WTC11 (cell line): ENCODE measurements at regions not wholly inside any gene's neighbourhood (a gene's known extent, or its start where the extent isn't known, plus 50 kb on each side); places are given as distances from the start of the nearest gene placed in this dataset.

Experiments
- ATAC-seq: fragments of 200-7000 bp; cut with Tn5 transposase; 2 replicates; pipeline ENCODE4 v1.10.0; 2021; ENCODE audit warnings: mild to moderate bottlenecking, moderate library complexity
- CTCF ChIA-PET: fragments of 300-600 bp; sonication (Branson Sonifier 250); formaldehyde crosslinking; loops from one replicate; lab custom pipeline; 2021; ENCODE audit warnings: antibody characterized with exemption; lab: Charles Lee
- POLR2A ChIA-PET: fragments of 350-600 bp; sonication (Branson Sonifier 250); formaldehyde crosslinking; loops from one replicate; lab custom pipeline; 2021; ENCODE audit warnings: antibody characterized with exemption; lab: Charles Lee
- DNase-seq: peaks from one replicate; pipeline ENCODE4 v3.0.0; 2021; ENCODE audit warnings: low spot score
- H3K27ac Mint-ChIP-seq: 2 replicates; pipeline ENCODE4 v1.8.0; 2021; ENCODE audit warnings: mixed read lengths
- H3K27me3 Mint-ChIP-seq: 2 replicates; pipeline ENCODE4 v1.8.0; 2021; ENCODE audit warnings: low read depth, mild to moderate bottlenecking, moderate library complexity, mixed read lengths
- H3K36me3 Mint-ChIP-seq: 2 replicates; pipeline ENCODE4 v1.8.0; 2021; ENCODE audit warnings: mixed read lengths
- H3K4me1 Mint-ChIP-seq: 2 replicates; pipeline ENCODE4 v1.8.0; 2022; ENCODE audit warnings: mixed read lengths
- H3K4me3 Mint-ChIP-seq: 2 replicates; pipeline ENCODE4 v1.8.0; 2021; ENCODE audit warnings: mild to moderate bottlenecking, moderate library complexity, mixed read lengths
- H3K9me3 Mint-ChIP-seq: 2 replicates; pipeline ENCODE4 v1.8.0; 2021; ENCODE audit warnings: mixed read lengths
- AR ChIP-seq: fragments of 250-450 bp; sonication (Bioruptor Pico); IDR thresholded peaks from 2 replicates; pipeline ENCODE4 v1.9.0; 2021; ENCODE audit warnings: mild to moderate bottlenecking
- ATF1 ChIP-seq: sonication (generic); formaldehyde crosslinking; IDR thresholded peaks from 2 replicates; pipeline ENCODE4 v1.8.1; 2023; ENCODE audit warnings: mild to moderate bottlenecking, moderate library complexity, missing genetic modification reagents
- ATF2 ChIP-seq: sonication (generic); formaldehyde crosslinking; IDR thresholded peaks from 2 replicates; pipeline ENCODE4 v1.8.1; 2022; ENCODE audit warnings: low read depth, missing genetic modification reagents, borderline replicate concordance
- ATF3 ChIP-seq: sonication (generic); formaldehyde crosslinking; conservative IDR thresholded peaks from 2 replicates; pipeline ENCODE4 v1.8.1; 2022; ENCODE audit warnings: mild to moderate bottlenecking, missing genetic modification reagents
- CREB1 ChIP-seq: sonication (generic); formaldehyde crosslinking; IDR thresholded peaks from 2 replicates; pipeline ENCODE4 v1.8.0; 2023; ENCODE audit warnings: mild to moderate bottlenecking, missing genetic modification reagents
- ELF4 ChIP-seq: sonication (generic); formaldehyde crosslinking; IDR thresholded peaks from 2 replicates; pipeline ENCODE4 v1.8.1; 2022; ENCODE audit warnings: low read depth, mild to moderate bottlenecking, moderate library complexity, missing genetic modification reagents
- EMX1 ChIP-seq: fragments of 250-450 bp; sonication (Bioruptor Pico); IDR thresholded peaks from 2 replicates; pipeline ENCODE4 v1.8.0; 2021; ENCODE audit warnings: mild to moderate bottlenecking
- ETV6 ChIP-seq: sonication (generic); formaldehyde crosslinking; IDR thresholded peaks from 2 replicates; pipeline ENCODE4 v1.8.1; 2022; ENCODE audit warnings: mild to moderate bottlenecking, missing genetic modification reagents
- FOXK1 ChIP-seq: sonication (generic); formaldehyde crosslinking; IDR thresholded peaks from 2 replicates; pipeline ENCODE4 v1.8.0; 2022; ENCODE audit warnings: mild to moderate bottlenecking, moderate library complexity, missing genetic modification reagents
- MXD4 ChIP-seq: fragments of 250-450 bp; sonication (Bioruptor Pico); IDR thresholded peaks from 2 replicates; pipeline ENCODE4 v1.8.0; 2021; ENCODE audit warnings: mild to moderate bottlenecking, moderate library complexity, borderline replicate concordance
- NR2C2 ChIP-seq: sonication (generic); formaldehyde crosslinking; IDR thresholded peaks from 2 replicates; pipeline ENCODE4 v1.8.0; 2022; ENCODE audit warnings: mild to moderate bottlenecking, missing genetic modification reagents
- RELA ChIP-seq: sonication (generic); formaldehyde crosslinking; IDR thresholded peaks from 2 replicates; pipeline ENCODE4 v1.8.1; 2022; ENCODE audit warnings: missing genetic modification reagents, mild to moderate bottlenecking, borderline replicate concordance
- SMAD4 ChIP-seq: sonication (generic); formaldehyde crosslinking; IDR thresholded peaks from 2 replicates; pipeline ENCODE4 v1.8.0; 2022; ENCODE audit warnings: mild to moderate bottlenecking, missing genetic modification reagents
- TCF7 ChIP-seq: sonication (generic); formaldehyde crosslinking; IDR thresholded peaks from 2 replicates; pipeline ENCODE4 v1.8.0; 2022; ENCODE audit warnings: mild to moderate bottlenecking, low read depth, missing genetic modification reagents, moderate library complexity
- TEAD4 ChIP-seq: sonication (generic); formaldehyde crosslinking; IDR thresholded peaks from 2 replicates; pipeline ENCODE4 v1.8.0; 2022; ENCODE audit warnings: mild to moderate bottlenecking, missing genetic modification reagents
- TP53 ChIP-seq: sonication (generic); formaldehyde crosslinking; IDR thresholded peaks from 2 replicates; pipeline ENCODE4 v1.8.1; 2023; ENCODE audit warnings: mild to moderate bottlenecking, missing genetic modification reagents
- USF1 ChIP-seq: sonication (generic); formaldehyde crosslinking; IDR thresholded peaks from 2 replicates; pipeline ENCODE4 v1.8.0; 2022; ENCODE audit warnings: mild to moderate bottlenecking, missing genetic modification reagents
- ZBTB21 ChIP-seq: sonication (generic); formaldehyde crosslinking; IDR thresholded peaks from 2 replicates; pipeline ENCODE4 v1.8.1; 2023; ENCODE audit warnings: mild to moderate bottlenecking, missing genetic modification reagents, borderline replicate concordance
- ZNF232 ChIP-seq: sonication (generic); formaldehyde crosslinking; IDR thresholded peaks from 2 replicates; pipeline ENCODE4 v1.8.0; 2022; ENCODE audit warnings: mild to moderate bottlenecking, missing genetic modification reagents
- ZNF317 ChIP-seq: sonication (generic); formaldehyde crosslinking; IDR thresholded peaks from 2 replicates; pipeline ENCODE4 v1.8.1; 2023; ENCODE audit warnings: low read depth, mild to moderate bottlenecking, moderate library complexity, missing genetic modification reagents, borderline replicate concordance
- ZNF396 ChIP-seq: fragments of 250-450 bp; sonication (Bioruptor Pico); IDR thresholded peaks from 2 replicates; pipeline ENCODE4 v1.8.0; 2021; ENCODE audit warnings: mild to moderate bottlenecking, moderate library complexity, borderline replicate concordance
- ZSCAN18 ChIP-seq: fragments of 250-450 bp; sonication (Bioruptor Pico); IDR thresholded peaks from 2 replicates; pipeline ENCODE4 v2.1.2; 2022; ENCODE audit warnings: mild to moderate bottlenecking, moderate library complexity

GRCh38 chr5:57859626-57860025 lies 377.0 kb upstream of the ACTBL2 start:
- ChIA-PET POLR2A (no interaction called here), CTCF (no interaction called here)
- no peaks in the 10 kb centered on the region for H3K36me3 Mint-ChIP-seq
- DNase-seq (no peak), ATAC-seq (no peak)
- H3K27ac Mint-ChIP-seq = no peak overlapping the region
- no peak overlapping the region for H3K4me3 Mint-ChIP-seq
- TF ChIP-seq ZSCAN18 (CRISPR knock-in tag) (no peak), EMX1 (CRISPR knock-in tag) (no peak), ATF2 (no peak), ZNF232 (no peak), ATF3 (CRISPR knock-in tag) (no peak), MXD4 (no peak), NR2C2 (CRISPR knock-in tag) (no peak), USF1 (CRISPR knock-in tag) (no peak), FOXK1 (no peak), ATF1 (CRISPR knock-in tag) (no peak), ETV6 (no peak), ELF4 (CRISPR knock-in tag) (no peak), TEAD4 (CRISPR knock-in tag) (no peak), AR (CRISPR knock-in tag) (no peak), ZNF317 (CRISPR knock-in tag) (no peak)
- no peaks in the 10 kb centered on the region for H3K4me1 Mint-ChIP-seq
- H3K9me3 Mint-ChIP-seq = peaks cover 7% of the 10 kb centered on the region
- H3K27me3 Mint-ChIP-seq = no peaks in the 10 kb centered on the region; the same call in 1 of the 2 replicates

- no peaks in the 10 kb centered on the region for H3K4me1 Mint-ChIP-seq
- DNase-seq = no peak
- H3K27ac Mint-ChIP-seq = no peak overlapping the region
- CTCF ChIA-PET = no interaction called here
- H3K27me3 Mint-ChIP-seq = no peaks in the 10 kb centered on the region; the same call in 1 of the 2 replicates
- POLR2A ChIA-PET = no interaction called here
- no peak overlapping the region for H3K4me3 Mint-ChIP-seq
- no peak for TF ChIP-seq ZSCAN18 (CRISPR knock-in tag)
- TF ChIP-seq CREB1 (CRISPR knock-in tag) = no peak
- no peak for TF ChIP-seq ZBTB21 (CRISPR knock-in tag)
- no peak for TF ChIP-seq TP53
- TF ChIP-seq AR (CRISPR knock-in tag) = no peak
- no peak for TF ChIP-seq ETV6
- TF ChIP-seq ZNF396 (CRISPR knock-in tag) = no peak
- TF ChIP-seq RELA (CRISPR knock-in tag) = no peak
- TF ChIP-seq ATF3 (CRISPR knock-in tag) = no peak
- no peak for TF ChIP-seq TCF7 (CRISPR knock-in tag)
- no peak for TF ChIP-seq SMAD4 (CRISPR knock-in tag)
- H3K9me3 Mint-ChIP-seq = peaks cover 7% of the 10 kb centered on the region
- H3K36me3 Mint-ChIP-seq = no peaks in the 10 kb centered on the region
- ATAC-seq = no peak
Observed at GRCh38 chr5:57858905-57859304, 376.3 kb upstream of the ACTBL2 start.
